Activated B cell treated with CpG ODN at 0.5 μM for 24 hours (primary cell): ENCODE measurements at regions not wholly inside any gene's neighbourhood (a gene's known extent, or its start where the extent isn't known, plus 50 kb on each side); places are given as distances from the start of the nearest gene placed in this dataset.

Experiments
- ATAC-seq: fragments of 200-7000 bp; cut with Tn5 transposase; one replicate; pipeline ENCODE4 v1.10.0; 2021; ENCODE audit warnings: low read depth, mild to moderate bottlenecking, moderate library complexity
- CTCF ChIA-PET: fragments of 350-600 bp; sonication (Branson Sonifier 250); formaldehyde crosslinking; loops from one replicate; lab custom pipeline; 2021; ENCODE audit warnings: antibody characterized with exemption; lab: Charles Lee
- POLR2A ChIA-PET: fragments of 350-600 bp; sonication (Branson Sonifier 250); formaldehyde crosslinking; loops from one replicate; lab custom pipeline; 2021; ENCODE audit warnings: antibody characterized with exemption; lab: Charles Lee
- DNase-seq: peaks from one replicate; pipeline ENCODE4 v3.0.0; 2022
- H3K27ac Mint-ChIP-seq: one replicate; pipeline ENCODE4 v1.8.0; 2020; ENCODE audit warnings: mixed read lengths
- H3K27me3 Mint-ChIP-seq: one replicate; pipeline ENCODE4 v1.8.0; 2021; ENCODE audit warnings: mixed read lengths
- H3K36me3 Mint-ChIP-seq: one replicate; pipeline ENCODE4 v1.8.0; 2021; ENCODE audit warnings: low read depth, mixed read lengths
- H3K4me1 Mint-ChIP-seq: one replicate; pipeline ENCODE4 v1.8.0; 2021; ENCODE audit warnings: mixed read lengths
- H3K4me3 Mint-ChIP-seq: one replicate; pipeline ENCODE4 v1.8.0; 2020; ENCODE audit warnings: mild to moderate bottlenecking, mixed read lengths
- H3K9me3 Mint-ChIP-seq: one replicate; pipeline ENCODE4 v1.8.0; 2020; ENCODE audit warnings: mixed read lengths
- CTCF ChIP-seq: fragments of 200-600 bp; IDR thresholded peaks from one replicate; pipeline ENCODE4 v1.8.0; 2022; ENCODE audit warnings: antibody characterized with exemption, mild to moderate bottlenecking
- intact Hi-C: fragments of 100-400 bp; cut with micrococcal nuclease; formaldehyde crosslinking; loops from one replicate; pipeline ENCODE4 v1.15.1; 2024

DNA sequence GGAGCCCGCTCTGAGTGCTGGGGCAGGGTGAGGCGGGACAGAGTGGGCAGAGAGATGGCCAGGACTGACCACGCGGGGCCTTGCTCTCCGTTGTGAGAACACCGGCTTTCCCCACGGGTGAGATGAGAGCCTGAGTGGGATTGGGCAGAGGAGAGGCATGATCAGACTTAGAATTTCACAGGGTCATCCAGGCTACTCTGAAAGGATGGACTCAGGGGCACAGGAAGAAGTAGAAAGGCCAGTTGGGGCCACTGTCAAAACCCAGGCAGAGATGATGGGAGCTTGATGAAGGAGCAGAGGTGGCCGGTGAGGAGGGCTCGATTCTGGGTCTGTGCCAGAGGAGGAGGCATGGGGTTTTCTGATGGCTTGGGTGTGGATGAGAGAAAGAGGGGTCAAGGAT is 63.8 kb upstream of the NUP50 start:
- DNase-seq (no peak), ATAC-seq (no peak)
- Mint-ChIP-seq H3K4me3 (no peak overlapping the region), H3K9me3 (no peaks in the 10 kb centered on the region), H3K27me3 (peaks cover 28% of the 10 kb centered on the region), H3K4me1 (peaks cover 3% of the 10 kb centered on the region), H3K36me3 (no peaks in the 10 kb centered on the region), H3K27ac (no peak overlapping the region)
- ChIA-PET POLR2A (no interaction called here), CTCF (no interaction called here)
- intact Hi-C loops = loop anchor here (5.0 kb wide), 1 partner anchor 162 kb away; no protein-coding TSS in a partner anchor
- no peak for TF ChIP-seq CTCF

GRCh38 chr22:45101515-45102227 is 62.1 kb upstream of the NUP50 start:
- no peaks in the 10 kb centered on the region for H3K36me3 Mint-ChIP-seq
- no peak for TF ChIP-seq CTCF
- intact Hi-C loops = loop anchor here (1.0 to 5.0 kb wide), 2 partner anchors 161 to 334 kb away; no protein-coding TSS in a partner anchor
- no peak overlapping the region for H3K27ac Mint-ChIP-seq
- ATAC-seq (no peak), DNase-seq (no peak)
- POLR2A ChIA-PET = interaction anchor here (0.6 kb wide), 1 partner anchor 13 kb away, joined by 5 read pairs; no protein-coding TSS in a partner anchor
- peaks cover 3% of the 10 kb centered on the region for H3K4me1 Mint-ChIP-seq
- H3K27me3 Mint-ChIP-seq = peaks cover 17% of the 10 kb centered on the region
- no peak overlapping the region for H3K4me3 Mint-ChIP-seq
- no peaks in the 10 kb centered on the region for H3K9me3 Mint-ChIP-seq
- CTCF ChIA-PET = no interaction called here

GRCh38 chr22:45102896-45103420 is 60.8 kb upstream of the NUP50 start:
- POLR2A ChIA-PET = no interaction called here
- H3K27ac Mint-ChIP-seq = no peak overlapping the region
- no peak for ATAC-seq

DNA sequence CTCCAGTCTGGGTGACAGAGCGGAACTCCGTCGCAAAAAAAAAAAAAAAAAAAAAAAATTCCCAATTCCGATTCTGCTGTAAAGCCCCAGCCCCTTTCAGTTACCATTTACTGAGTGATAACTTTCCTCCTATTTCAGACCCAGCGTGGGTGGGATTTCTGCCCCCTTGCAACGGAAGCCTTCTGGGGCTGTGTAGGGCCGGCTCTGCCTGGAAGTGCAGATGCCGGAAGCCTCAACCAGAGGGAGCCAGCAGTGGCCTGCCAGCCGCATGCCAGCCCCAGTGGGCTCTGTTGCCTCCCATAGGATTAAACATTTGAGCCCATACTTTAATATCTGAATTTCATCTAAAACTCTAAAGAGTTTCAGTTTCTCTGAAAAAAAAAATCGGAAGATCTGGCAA is 60.0 kb upstream of the NUP50 start:
- H3K27ac Mint-ChIP-seq = no peak overlapping the region
- DNase-seq (no peak), ATAC-seq (no peak)
- no peaks in the 10 kb centered on the region for H3K9me3 Mint-ChIP-seq
- ChIA-PET POLR2A (no interaction called here), CTCF (no interaction called here)
- H3K27me3 Mint-ChIP-seq = peaks cover 10% of the 10 kb centered on the region
- no peak overlapping the region for H3K4me3 Mint-ChIP-seq
- peaks cover 3% of the 10 kb centered on the region for H3K4me1 Mint-ChIP-seq
- no peaks in the 10 kb centered on the region for H3K36me3 Mint-ChIP-seq
- intact Hi-C loops = loop anchor here (5.0 kb wide), 1 partner anchor 159 kb away; no protein-coding TSS in a partner anchor
- TF ChIP-seq CTCF = no peak

More at GRCh38 chr22:45102896-45103420, 60.8 kb upstream of the NUP50 start:
- Mint-ChIP-seq H3K27me3 (peaks cover 13% of the 10 kb centered on the region), H3K36me3 (no peaks in the 10 kb centered on the region), H3K9me3 (no peaks in the 10 kb centered on the region), H3K4me1 (peaks cover 3% of the 10 kb centered on the region), H3K4me3 (no peak overlapping the region)
- intact Hi-C loops = loop anchor here (1.0 to 5.0 kb wide), 2 partner anchors 159 to 332 kb away; no protein-coding TSS in a partner anchor
- CTCF ChIA-PET = interaction anchor here (0.5 kb wide), 1 partner anchor 150 kb away, joined by 4 read pairs; no protein-coding TSS in a partner anchor
- TF ChIP-seq CTCF = no peak
- no peak for DNase-seq

DNA sequence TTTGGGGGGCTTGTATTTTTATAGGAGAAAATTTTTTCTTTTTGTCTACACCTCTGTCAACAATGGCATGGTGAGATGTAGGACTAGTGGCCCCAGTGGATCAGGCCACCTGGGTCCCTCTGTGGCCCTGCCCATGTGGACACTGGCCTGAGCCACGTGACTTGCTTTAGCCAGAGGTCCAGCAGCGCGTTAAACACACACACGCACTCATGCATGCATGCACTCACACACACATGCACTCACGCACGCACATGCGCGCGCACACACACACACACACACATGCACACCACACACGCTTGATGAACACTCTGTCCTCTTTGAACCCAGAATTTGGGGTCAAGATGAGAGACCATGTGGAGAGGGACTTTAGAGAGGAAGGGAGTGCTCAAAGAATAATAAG is 59.4 kb upstream of the NUP50 start:
- ChIA-PET POLR2A (no interaction called here), CTCF (no interaction called here)
- intact Hi-C loops = loop anchor here (5.0 kb wide), 1 partner anchor 158 kb away; no protein-coding TSS in a partner anchor
- peaks cover 3% of the 10 kb centered on the region for H3K4me1 Mint-ChIP-seq
- ATAC-seq = no peak
- no peak overlapping the region for H3K4me3 Mint-ChIP-seq
- H3K36me3 Mint-ChIP-seq = no peaks in the 10 kb centered on the region
- peaks cover 10% of the 10 kb centered on the region for H3K27me3 Mint-ChIP-seq
- H3K9me3 Mint-ChIP-seq = no peaks in the 10 kb centered on the region
- TF ChIP-seq CTCF = no peak
- DNase-seq = no peak
- no peak overlapping the region for H3K27ac Mint-ChIP-seq
